Smooth muscle cell (in vitro differentiated cells): ENCODE measurements at regions not wholly inside any gene's neighbourhood (a gene's known extent, or its start where the extent isn't known, plus 50 kb on each side); places are given as distances from the start of the nearest gene placed in this dataset.

ENCODE experiments used
- DNase-seq: peaks from one replicate; lab custom pipeline; 2025; ENCODE audit not compliant: unreplicated experiment; lab: John Stamatoyannopoulos, UW
- H2AFZ ChIP-seq: fragments of 200-600 bp; sonication (generic); 2 replicates; pipeline ENCODE4 v1.6.0; 2016; ENCODE audit warnings: antibody characterized with exemption, low read depth, mild to moderate bottlenecking
- H3F3A ChIP-seq: fragments of 200-600 bp; sonication (generic); 2 replicates; pipeline ENCODE4 v1.6.0; 2017; ENCODE audit warnings: antibody characterized with exemption, low read depth
- H3K27ac ChIP-seq: fragments of 200-600 bp; sonication (generic); 2 replicates; pipeline ENCODE4 v1.5.1; 2016; ENCODE audit warnings: low read depth, mild to moderate bottlenecking
- H3K27me3 ChIP-seq: fragments of 200-600 bp; sonication (generic); 2 replicates; pipeline ENCODE4 v1.6.1; 2016; ENCODE audit warnings: low read depth, mild to moderate bottlenecking
- H3K36me3 ChIP-seq: fragments of 200-600 bp; sonication (generic); 2 replicates; pipeline ENCODE4 v1.5.1; 2016; ENCODE audit warnings: low read depth
- H3K4me1 ChIP-seq: fragments of 200-600 bp; sonication (generic); 2 replicates; pipeline ENCODE4 v1.5.1; 2016; ENCODE audit warnings: low read depth
- H3K4me2 ChIP-seq: fragments of 200-600 bp; sonication (generic); 2 replicates; pipeline ENCODE4 v1.6.0; 2016; ENCODE audit warnings: mild to moderate bottlenecking
- H3K4me3 ChIP-seq: fragments of 200-600 bp; sonication (generic); 2 replicates; pipeline ENCODE4 v1.5.1; 2016; ENCODE audit warnings: mild to moderate bottlenecking
- H3K79me2 ChIP-seq: fragments of 200-600 bp; sonication (generic); 2 replicates; pipeline ENCODE4 v1.6.0; 2016; ENCODE audit warnings: low read depth, mild to moderate bottlenecking
- H3K9ac ChIP-seq: fragments of 200-600 bp; sonication (generic); 2 replicates; pipeline ENCODE4 v1.6.0; 2016; ENCODE audit warnings: low read depth
- H3K9me3 ChIP-seq: fragments of 200-600 bp; sonication (generic); replicated peaks from 2 replicates; pipeline ENCODE4 v1.5.1; 2016; ENCODE audit warnings: low read depth
- H4K20me1 ChIP-seq: fragments of 200-600 bp; sonication (generic); 2 replicates; pipeline ENCODE4 v1.6.0; 2016; ENCODE audit warnings: low read depth
- CTCF ChIP-seq: fragments of 200-600 bp; sonication (generic); IDR thresholded peaks from 2 replicates; pipeline ENCODE4 v1.5.1; 2017; ENCODE audit warnings: borderline replicate concordance, mild to moderate bottlenecking, antibody characterized with exemption; ENCODE audit not compliant: insufficient read depth, poor library complexity, severe bottlenecking
- WGBS: methylation state at CpG from one replicate; pipeline ENCODE4 v1.1.7; 2016; ENCODE audit warnings: low lambda C conversion rate; 5-methylcytosine and 5-hydroxymethylcytosine counted together

GRCh38 chr1:221440658-221441057 lies 301.2 kb downstream of the DUSP10 start:
- H3K9me3 ChIP-seq, result no peaks in the 10 kb centered on the region
- peak overlapping the region; percentile 99 for H3K27ac ChIP-seq
- H3K9ac ChIP-seq, result peak overlapping the region; percentile 92
- WGBS, result 18% methylated on average over 5 of the region's 5 CpGs
- peaks cover 27% of the 10 kb centered on the region for H3K4me1 ChIP-seq
- H3K4me3 ChIP-seq, result no peak overlapping the region
- DNase-seq, result no peak
- no peaks in the 10 kb centered on the region for H3K79me2 ChIP-seq
- H3K27me3 ChIP-seq, result no peaks in the 10 kb centered on the region
- no peaks in the 10 kb centered on the region for H4K20me1 ChIP-seq
- H2AFZ ChIP-seq, result no peak overlapping the region
- peaks cover 9% of the 10 kb centered on the region for H3F3A ChIP-seq
- no peak for TF ChIP-seq CTCF
- peak overlapping the region; percentile 50 for H3K4me2 ChIP-seq
- H3K36me3 ChIP-seq, result no peaks in the 10 kb centered on the region

GRCh38 chr1:221442056-221442455 lies 299.8 kb downstream of the DUSP10 start:
- Histone ChIP-seq H4K20me1 (no peaks in the 10 kb centered on the region), H3K79me2 (no peaks in the 10 kb centered on the region), H3K36me3 (no peaks in the 10 kb centered on the region), H3K4me3 (no peak overlapping the region), H3F3A (peaks cover 2% of the 10 kb centered on the region), H3K27me3 (no peaks in the 10 kb centered on the region), H3K4me1 (peaks cover 27% of the 10 kb centered on the region), H3K9me3 (no peaks in the 10 kb centered on the region), H3K9ac (no peak overlapping the region), H2AFZ (no peak overlapping the region), H3K27ac (peak overlapping the region; percentile 99), H3K4me2 (no peak overlapping the region)
- 51% methylated on average over 3 of the region's 3 CpGs for WGBS
- TF ChIP-seq CTCF, result no peak
- DNase-seq, result no peak

GRCh38 chr1:221444346-221444745 lies 297.5 kb downstream of the DUSP10 start:
- Histone ChIP-seq H2AFZ (no peak overlapping the region), H3K9me3 (no peaks in the 10 kb centered on the region), H3K27me3 (no peaks in the 10 kb centered on the region), H3K9ac (no peak overlapping the region), H4K20me1 (no peaks in the 10 kb centered on the region), H3K4me3 (no peak overlapping the region), H3K79me2 (no peaks in the 10 kb centered on the region), H3K36me3 (no peaks in the 10 kb centered on the region), H3F3A (no peaks in the 10 kb centered on the region), H3K4me1 (peaks cover 20% of the 10 kb centered on the region), H3K27ac (no peak overlapping the region), H3K4me2 (no peak overlapping the region)
- 97% methylated on average over 6 of the region's 6 CpGs for WGBS
- no peak for DNase-seq
- TF ChIP-seq CTCF, result no peak

- Histone ChIP-seq H3K4me3 (no peak overlapping the region), H3K4me2 (no peak overlapping the region), H3K9ac (no peak overlapping the region), H4K20me1 (no peaks in the 10 kb centered on the region), H2AFZ (no peak overlapping the region), H3K36me3 (no peaks in the 10 kb centered on the region), H3K4me1 (no peaks in the 10 kb centered on the region), H3K27ac (no peak overlapping the region), H3K9me3 (no peaks in the 10 kb centered on the region), H3K27me3 (no peaks in the 10 kb centered on the region), H3F3A (no peaks in the 10 kb centered on the region), H3K79me2 (no peaks in the 10 kb centered on the region)
- no peak for DNase-seq
- TF ChIP-seq CTCF, result no peak
- 96% methylated on average over 7 of the region's 7 CpGs for WGBS
These were observed 293.2 kb downstream of the DUSP10 start for GRCh38 chr1:221448585-221449175.
